SK-N-SH (cell line): ENCODE measurements at regions not wholly inside any gene's neighbourhood (a gene's known extent, or its start where the extent isn't known, plus 50 kb on each side); places are given as distances from the start of the nearest gene placed in this dataset.

ENCODE experiments used
- CTCF ChIP-seq: fragments of 200-600 bp; sonication (generic); IDR thresholded peaks from 2 replicates; pipeline ENCODE4 v1.6.1; 2017; ENCODE audit warnings: antibody characterized with exemption, mild to moderate bottlenecking, moderate library complexity
- GATA2 ChIP-seq: sonication (generic); formaldehyde crosslinking; IDR thresholded peaks from 2 replicates; pipeline ENCODE4 v1.5.0; 2020; ENCODE audit warnings: mild to moderate bottlenecking, missing genetic modification reagents

GRCh38 chr12:124442281-124442680, 125.1 kb downstream of the NCOR2 start:
- no peak for TF ChIP-seq CTCF
- no peak for TF ChIP-seq GATA2 (CRISPR knock-in tag)
